Smooth muscle cell (in vitro differentiated cells): ENCODE measurements at regions not wholly inside any gene's neighbourhood (a gene's known extent, or its start where the extent isn't known, plus 50 kb on each side); places are given as distances from the start of the nearest gene placed in this dataset.
A peak's percentile ranks its signal among the peaks of the same experiment; 100 is the strongest.

Source experiments
- DNase-seq: peaks from one replicate; lab custom pipeline; 2025; ENCODE audit not compliant: unreplicated experiment; lab: John Stamatoyannopoulos, UW
- H2AFZ ChIP-seq: fragments of 200-600 bp; sonication (generic); 2 replicates; pipeline ENCODE4 v1.6.0; 2016; ENCODE audit warnings: antibody characterized with exemption, low read depth, mild to moderate bottlenecking
- H3F3A ChIP-seq: fragments of 200-600 bp; sonication (generic); 2 replicates; pipeline ENCODE4 v1.6.0; 2017; ENCODE audit warnings: antibody characterized with exemption, low read depth
- H3K27ac ChIP-seq: fragments of 200-600 bp; sonication (generic); 2 replicates; pipeline ENCODE4 v1.5.1; 2016; ENCODE audit warnings: low read depth, mild to moderate bottlenecking
- H3K27me3 ChIP-seq: fragments of 200-600 bp; sonication (generic); 2 replicates; pipeline ENCODE4 v1.6.1; 2016; ENCODE audit warnings: low read depth, mild to moderate bottlenecking
- H3K36me3 ChIP-seq: fragments of 200-600 bp; sonication (generic); 2 replicates; pipeline ENCODE4 v1.5.1; 2016; ENCODE audit warnings: low read depth
- H3K4me1 ChIP-seq: fragments of 200-600 bp; sonication (generic); 2 replicates; pipeline ENCODE4 v1.5.1; 2016; ENCODE audit warnings: low read depth
- H3K4me2 ChIP-seq: fragments of 200-600 bp; sonication (generic); 2 replicates; pipeline ENCODE4 v1.6.0; 2016; ENCODE audit warnings: mild to moderate bottlenecking
- H3K4me3 ChIP-seq: fragments of 200-600 bp; sonication (generic); 2 replicates; pipeline ENCODE4 v1.5.1; 2016; ENCODE audit warnings: mild to moderate bottlenecking
- H3K79me2 ChIP-seq: fragments of 200-600 bp; sonication (generic); 2 replicates; pipeline ENCODE4 v1.6.0; 2016; ENCODE audit warnings: low read depth, mild to moderate bottlenecking
- H3K9ac ChIP-seq: fragments of 200-600 bp; sonication (generic); 2 replicates; pipeline ENCODE4 v1.6.0; 2016; ENCODE audit warnings: low read depth
- H3K9me3 ChIP-seq: fragments of 200-600 bp; sonication (generic); replicated peaks from 2 replicates; pipeline ENCODE4 v1.5.1; 2016; ENCODE audit warnings: low read depth
- H4K20me1 ChIP-seq: fragments of 200-600 bp; sonication (generic); 2 replicates; pipeline ENCODE4 v1.6.0; 2016; ENCODE audit warnings: low read depth
- CTCF ChIP-seq: fragments of 200-600 bp; sonication (generic); IDR thresholded peaks from 2 replicates; pipeline ENCODE4 v1.5.1; 2017; ENCODE audit warnings: borderline replicate concordance, mild to moderate bottlenecking, antibody characterized with exemption; ENCODE audit not compliant: insufficient read depth, poor library complexity, severe bottlenecking
- WGBS: methylation state at CpG from one replicate; pipeline ENCODE4 v1.1.7; 2016; ENCODE audit warnings: low lambda C conversion rate; 5-methylcytosine and 5-hydroxymethylcytosine counted together

DNA sequence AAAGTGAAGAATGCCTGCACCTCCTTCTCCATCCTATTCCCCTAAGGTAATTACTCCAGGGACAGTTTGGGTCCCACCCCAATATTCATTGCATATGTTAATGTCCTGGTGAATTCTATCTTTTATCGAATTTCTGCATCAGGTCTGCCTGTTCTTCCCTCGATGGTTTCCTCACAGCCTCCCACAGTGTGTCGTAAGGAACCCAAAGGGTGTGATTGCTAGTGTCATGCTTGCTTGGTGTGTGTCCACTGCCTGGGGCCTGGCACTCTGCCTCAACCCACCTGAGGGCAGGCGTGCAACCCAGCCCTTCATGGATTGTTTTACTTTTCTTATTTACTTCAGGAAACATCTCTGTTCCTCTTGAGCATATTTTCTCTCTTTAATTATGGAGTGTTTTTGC lies 60.2 kb upstream of the CYSLTR2 start:
- TF ChIP-seq CTCF: no peak
- no peaks in the 10 kb centered on the region for H3K27me3 ChIP-seq
- no peak overlapping the region for H3K4me3 ChIP-seq
- no peaks in the 10 kb centered on the region for H3K9me3 ChIP-seq
- H2AFZ ChIP-seq: no peak overlapping the region
- H3F3A ChIP-seq: no peaks in the 10 kb centered on the region
- no peak overlapping the region for H3K4me2 ChIP-seq
- H3K4me1 ChIP-seq: peaks cover 18% of the 10 kb centered on the region
- no peaks in the 10 kb centered on the region for H4K20me1 ChIP-seq
- H3K79me2 ChIP-seq: no peaks in the 10 kb centered on the region
- 81% methylated on average over 4 of the region's 4 CpGs for WGBS
- H3K27ac ChIP-seq: no peak overlapping the region
- H3K9ac ChIP-seq: no peak overlapping the region
- no peak for DNase-seq
- no peaks in the 10 kb centered on the region for H3K36me3 ChIP-seq

- H3K4me3 ChIP-seq: no peak overlapping the region
- 39% methylated on average over 6 of the region's 6 CpGs for WGBS
- H3K9me3 ChIP-seq: no peaks in the 10 kb centered on the region
- TF ChIP-seq CTCF: no peak
- peak overlapping the region; percentile 36 for H2AFZ ChIP-seq
- H3K27me3 ChIP-seq: no peaks in the 10 kb centered on the region
- H3K27ac ChIP-seq: no peak overlapping the region
- no peak for DNase-seq
- no peaks in the 10 kb centered on the region for H3F3A ChIP-seq
- no peaks in the 10 kb centered on the region for H3K36me3 ChIP-seq
- H4K20me1 ChIP-seq: no peaks in the 10 kb centered on the region
- no peak overlapping the region for H3K4me2 ChIP-seq
- H3K9ac ChIP-seq: no peak overlapping the region
- H3K4me1 ChIP-seq: peaks cover 18% of the 10 kb centered on the region
- H3K79me2 ChIP-seq: no peaks in the 10 kb centered on the region
These were observed 59.5 kb upstream of the CYSLTR2 start for GRCh38 chr13:48594096-48594815.

DNA sequence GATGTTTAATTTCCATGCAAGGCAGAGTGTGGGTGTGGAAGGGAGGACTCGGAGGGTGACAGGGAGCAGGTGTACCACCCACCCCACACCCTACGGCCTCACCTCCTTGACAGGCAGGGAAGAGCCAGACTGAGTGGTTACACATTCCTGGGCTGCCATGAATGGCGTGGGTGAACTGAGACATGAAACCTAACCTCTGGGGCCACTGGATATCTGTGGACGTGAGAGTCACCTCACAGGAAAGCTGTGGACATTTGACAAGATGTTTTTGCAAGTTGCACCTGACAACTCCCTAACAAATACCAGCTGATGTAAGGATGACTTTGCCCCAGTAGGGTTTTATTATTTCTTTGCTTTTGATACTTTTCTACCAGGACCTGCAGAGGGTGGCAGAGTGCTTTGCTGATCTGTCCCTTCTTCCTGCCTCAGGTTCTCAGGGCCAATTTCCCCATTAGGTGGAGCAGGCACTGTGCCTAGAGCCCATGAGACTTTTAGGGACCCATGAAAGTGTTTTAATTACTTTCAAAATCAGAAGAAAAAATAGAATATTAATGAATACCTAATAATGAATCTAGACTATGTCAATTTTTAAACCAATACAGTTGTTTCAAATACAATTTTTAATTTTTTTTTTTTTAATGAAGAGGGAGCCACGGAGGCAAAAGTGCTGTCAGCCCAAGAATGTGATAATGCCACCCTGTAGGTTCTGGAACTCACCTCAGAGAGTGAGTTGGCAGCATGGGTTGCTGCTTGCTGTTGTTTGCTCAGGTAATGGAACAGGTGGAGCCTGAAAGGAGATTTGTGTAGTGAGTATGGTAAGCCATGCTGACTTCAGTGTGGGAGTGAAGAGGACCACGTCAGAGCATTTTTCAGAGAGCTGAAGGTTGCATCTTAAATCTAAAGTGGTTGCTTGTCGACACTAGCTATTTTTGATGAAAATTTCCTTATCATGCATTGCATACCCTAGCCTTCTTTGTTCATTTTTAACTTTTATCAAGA lies 58.0 kb upstream of the CYSLTR2 start:
- Histone ChIP-seq H3K4me1 (peaks cover 23% of the 10 kb centered on the region), H2AFZ (no peak overlapping the region), H3K36me3 (no peaks in the 10 kb centered on the region), H3K27ac (no peak overlapping the region), H3K79me2 (no peaks in the 10 kb centered on the region), H3K4me2 (no peak overlapping the region), H4K20me1 (no peaks in the 10 kb centered on the region), H3K4me3 (no peak overlapping the region), H3K27me3 (no peaks in the 10 kb centered on the region), H3K9ac (no peak overlapping the region), H3F3A (peaks cover 7% of the 10 kb centered on the region), H3K9me3 (no peaks in the 10 kb centered on the region)
- peak; percentile 2 for DNase-seq
- WGBS: 72% methylated on average over 7 of the region's 7 CpGs
- TF ChIP-seq CTCF: peak; percentile 70
